ENCODE measurements at regions not wholly inside any gene's neighbourhood (a gene's known extent, or its start where the extent isn't known, plus 50 kb on each side); places are given as distances from the start of the nearest gene placed in this dataset.

GRCh38 chr5:165232509-165233028, 1727.2 kb downstream of the MAT2B start:
- TF ChIP-seq CTCF (IDR thresholded peaks at IDR 0.05; ENCODE audit: poor library complexity) = no peak
- no peak for TF ChIP-seq EZH2phosphoT487 (IDR thresholded peaks at IDR 0.05; ENCODE audit: low read depth, severe bottlenecking, unreplicated experiment)
- TF ChIP-seq EZH2 (IDR thresholded peaks at IDR 0.05; ENCODE audit: borderline replicate concordance) = no peak

Data from hepatocyte (in vitro differentiated cells).